Stimulated activated CD8-positive, alpha-beta memory T cell treated with anti-CD3 and anti-CD28 coated beads, Interleukin-2, amount 100 ng/mL, for 48 hours (primary cell): ENCODE measurements at regions not wholly inside any gene's neighbourhood (a gene's known extent, or its start where the extent isn't known, plus 50 kb on each side); places are given as distances from the start of the nearest gene placed in this dataset.

Experiments used
- DNase-seq, 2 donors: peaks; one replicate each; pipeline ENCODE4 v3.0.0-alpha.2; 2020; ENCODE audit warnings: low read depth in 2 of 2

GRCh38 chr11:112401036-112401769 lies 140.5 kb upstream of the PLET1 start:
- DNase-seq, result no peak

DNA sequence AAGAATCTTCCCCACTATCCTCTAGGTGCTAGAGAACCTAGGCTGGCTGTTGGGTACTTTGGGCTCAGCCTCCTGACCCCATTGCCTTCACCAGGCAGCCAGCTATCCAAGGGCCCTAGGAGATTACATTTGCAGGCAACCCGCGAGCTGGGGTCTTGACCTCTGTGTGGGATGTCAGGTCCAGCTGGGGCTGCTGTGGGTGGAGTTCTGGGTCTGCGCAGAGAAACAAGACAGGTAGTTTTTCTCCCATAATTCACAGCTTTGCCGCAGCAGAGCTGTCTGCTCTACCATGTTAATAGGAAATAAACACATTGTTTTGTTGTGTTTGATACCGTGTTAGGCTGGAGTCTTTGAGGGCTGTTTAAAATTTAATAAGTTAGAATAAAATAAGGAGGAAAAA lies 142.8 kb upstream of the PLET1 start:
- DNase-seq, result no peak

GRCh38 chr11:112404112-112404511 lies 143.5 kb upstream of the PLET1 start:
- no peak for DNase-seq

- DNase-seq, result no peak
Measured at GRCh38 chr11:112408517-112408916, 147.9 kb upstream of the PLET1 start.

GRCh38 chr11:112410325-112410724 lies 149.7 kb upstream of the PLET1 start:
- no peak for DNase-seq

- no peak for DNase-seq
Measured at GRCh38 chr11:112412383-112412782, 151.7 kb upstream of the PLET1 start.

GRCh38 chr11:112417339-112417738 lies 156.7 kb upstream of the PLET1 start:
- DNase-seq, result no peak

DNA sequence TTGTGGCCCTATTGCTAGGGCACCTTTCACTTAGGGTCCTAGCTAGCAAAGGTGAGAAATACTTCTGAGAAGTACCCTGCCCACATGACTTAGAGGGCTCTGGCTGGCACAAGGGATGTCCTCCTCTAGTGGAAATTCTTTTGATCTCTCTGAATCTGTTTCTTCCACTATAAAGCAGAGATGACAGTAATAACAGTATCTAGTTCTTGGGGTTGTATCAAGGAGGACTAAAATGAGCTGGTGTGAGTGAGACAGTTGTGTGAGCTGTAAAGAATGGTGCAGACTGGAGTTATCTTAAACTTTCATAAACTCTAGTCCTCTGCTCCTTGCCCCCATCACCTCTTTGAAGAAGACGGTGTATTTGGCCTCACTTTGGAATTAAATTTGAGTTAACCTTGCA lies 157.8 kb upstream of the PLET1 start:
- no peak for DNase-seq

DNA sequence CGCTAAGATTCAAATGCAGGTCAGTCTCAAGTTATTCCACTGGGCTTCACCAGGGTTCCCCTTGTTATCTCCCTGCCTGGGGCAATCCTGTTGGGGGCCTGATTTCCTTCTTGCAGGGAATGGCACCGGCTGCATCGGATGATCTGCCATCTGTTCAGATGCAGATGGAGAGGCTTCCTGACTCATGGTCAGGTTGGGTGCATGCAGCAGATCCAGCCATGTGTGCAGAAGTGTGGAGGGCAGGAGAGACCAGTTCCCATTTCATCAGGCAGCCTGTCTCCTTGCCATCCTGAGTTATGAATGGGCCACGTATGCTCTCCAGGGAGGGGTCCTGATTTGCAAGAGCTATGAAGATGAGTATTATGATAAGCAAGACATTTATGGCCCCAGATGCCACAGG lies 161.2 kb upstream of the PLET1 start:
- DNase-seq, result no peak

DNA sequence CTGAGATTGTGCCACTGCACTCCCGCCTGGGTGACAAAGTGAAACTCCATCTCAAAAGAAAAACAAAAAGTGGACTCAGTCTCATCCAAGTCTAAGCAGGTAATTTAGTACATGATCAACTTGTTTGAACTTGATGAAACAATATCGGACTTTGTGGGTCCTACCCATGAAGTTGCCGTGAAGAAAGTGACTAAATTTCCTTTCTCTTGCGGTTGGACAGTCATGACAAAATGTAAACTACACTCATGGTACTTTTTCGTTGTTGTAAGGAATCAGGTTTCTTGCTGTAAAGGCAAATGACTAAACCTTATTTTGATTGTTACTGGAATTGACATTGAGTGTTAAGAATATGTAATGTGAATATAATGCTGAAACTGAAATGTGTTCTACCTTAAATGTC lies 164.5 kb upstream of the PLET1 start:
- no peak for DNase-seq

DNA sequence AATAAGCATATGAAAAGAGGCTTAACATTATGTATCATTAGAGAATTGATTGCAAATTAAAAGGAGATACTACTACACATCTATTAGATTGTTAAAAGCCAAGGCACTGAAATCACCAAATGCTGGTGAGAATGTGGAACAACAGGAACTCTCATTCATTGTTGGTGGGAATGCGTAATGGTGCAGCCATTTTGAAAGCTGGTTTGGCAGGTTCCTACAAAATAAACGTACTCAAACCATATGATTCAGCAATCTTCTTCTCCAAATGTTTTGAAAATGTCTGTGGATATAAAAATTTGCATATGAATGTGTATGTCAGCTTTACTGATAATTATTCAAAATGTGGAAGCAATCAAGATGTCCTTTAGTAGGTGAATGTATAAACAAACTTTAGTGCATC lies 176.4 kb upstream of the PLET1 start:
- DNase-seq, result no peak

GRCh38 chr11:112439614-112440013 lies 179.0 kb upstream of the PLET1 start:
- DNase-seq, result no peak

DNA sequence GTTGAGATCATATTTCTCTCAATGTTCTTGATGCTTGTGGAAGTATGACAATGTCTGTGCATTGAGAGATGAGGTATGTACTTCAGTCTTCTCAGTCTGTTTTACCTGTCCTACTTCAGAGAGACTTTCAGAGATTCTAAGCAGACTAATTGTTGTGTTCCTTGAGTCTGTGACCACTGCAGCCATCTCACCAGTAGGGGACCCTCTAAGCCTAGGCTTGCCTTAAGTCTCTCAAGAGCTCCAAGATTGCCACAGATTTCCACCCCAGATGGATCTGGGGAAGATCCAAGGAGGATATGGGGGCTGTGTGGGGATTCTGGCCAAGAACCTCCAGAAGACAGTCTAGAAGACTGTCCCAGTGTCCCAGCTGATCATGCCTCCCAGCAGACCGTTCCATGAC lies 179.9 kb upstream of the PLET1 start:
- no peak for DNase-seq

- no peak for DNase-seq
Measured at GRCh38 chr11:112448168-112448567, 187.5 kb upstream of the PLET1 start.

GRCh38 chr11:112448806-112449205 lies 188.1 kb upstream of the PLET1 start:
- no peak for DNase-seq

- no peak for DNase-seq
Measured at GRCh38 chr11:112451250-112451649, 190.6 kb upstream of the PLET1 start.

GRCh38 chr11:112453601-112454577 lies 193.2 kb upstream of the PLET1 start:
- DNase-seq, result peak; percentile 23 to 35

GRCh38 chr11:112454841-112455240 lies 194.2 kb upstream of the PLET1 start:
- no peak for DNase-seq

GRCh38 chr11:112455791-112456190 lies 195.1 kb upstream of the PLET1 start:
- no peak for DNase-seq

DNA sequence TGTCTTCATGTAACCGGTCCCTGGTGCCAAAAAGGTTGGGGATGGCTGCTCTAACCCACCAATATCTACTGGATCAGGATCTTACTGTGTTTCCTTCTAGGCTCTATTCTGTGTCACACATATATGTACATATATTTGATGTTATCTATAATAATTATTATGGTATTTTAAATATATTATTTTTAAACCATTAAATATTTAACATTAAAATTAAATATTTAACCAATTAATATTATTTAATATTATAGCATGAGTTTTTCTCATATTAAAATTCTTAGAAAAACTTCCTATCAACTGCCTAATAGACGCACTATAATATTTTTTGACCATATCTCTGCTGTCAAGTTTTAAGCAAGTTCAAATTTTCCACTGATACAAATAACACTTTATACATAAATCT lies 196.9 kb upstream of the PLET1 start:
- no peak for DNase-seq

DNA sequence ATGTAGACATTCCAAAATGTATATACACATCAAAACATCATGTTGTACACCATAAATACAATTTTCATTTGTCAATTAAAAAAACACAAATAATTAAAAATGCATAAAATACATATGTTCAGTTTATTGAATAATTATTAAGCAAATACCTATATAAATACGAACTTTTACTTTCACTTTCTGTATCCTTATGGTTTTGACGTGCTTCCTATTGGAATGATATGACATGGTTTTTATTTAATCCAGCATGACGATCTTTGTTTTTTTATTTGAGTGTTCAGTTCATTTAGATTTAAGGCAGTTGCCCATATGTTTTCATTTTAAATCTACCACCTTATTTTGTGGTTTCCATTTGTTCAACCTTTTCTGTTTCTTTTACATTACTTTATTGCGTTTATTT lies 198.3 kb upstream of the PLET1 start:
- no peak for DNase-seq

DNA sequence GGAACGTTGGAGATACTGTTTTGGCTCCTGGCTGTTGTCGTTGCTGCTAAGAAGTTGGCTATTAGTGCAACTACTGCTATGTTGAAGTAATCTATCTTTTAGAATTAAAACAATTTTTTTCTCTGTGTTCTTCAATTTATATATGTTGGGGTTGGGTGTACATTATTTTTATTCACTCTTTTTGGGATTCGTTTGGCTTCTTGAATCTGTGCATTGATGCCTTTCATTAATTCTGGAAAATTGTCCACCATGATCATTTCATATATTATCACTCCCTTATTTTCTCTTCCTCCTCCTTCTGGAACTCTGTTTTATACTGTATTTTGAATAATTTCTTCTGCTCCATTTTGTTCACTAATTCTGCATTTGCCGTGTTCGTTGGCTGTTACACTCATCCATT lies 199.5 kb upstream of the PLET1 start:
- DNase-seq, result no peak

- DNase-seq, result no peak
Measured at GRCh38 chr11:112464949-112465348, 204.3 kb upstream of the PLET1 start.
